ENCODE measurements at regions not wholly inside any gene's neighbourhood (a gene's known extent, or its start where the extent isn't known, plus 50 kb on each side); places are given as distances from the start of the nearest gene placed in this dataset.
A peak's percentile ranks its signal among the peaks of the same experiment; 100 is the strongest.

- no peak for TF ChIP-seq EZH2 (IDR thresholded peaks at IDR 0.05)
- no peak for TF ChIP-seq JUND (IDR thresholded peaks at IDR 0.05)
- TF ChIP-seq ZFX (IDR thresholded peaks at IDR 0.05), result no peak
- TF ChIP-seq CBX3 (IDR thresholded peaks at IDR 0.05; ENCODE audit: low read depth), result no peak
- TF ChIP-seq TCF7L2 (IDR thresholded peaks at IDR 0.05; ENCODE audit: borderline replicate concordance, extremely low read depth, insufficient read depth, insufficient read length), result no peak
- TF ChIP-seq ELF1 (IDR thresholded peaks at IDR 0.05; ENCODE audit: borderline replicate concordance, low read depth), result no peak
Observed at GRCh38 chr7:131108212-131108940, 219.3 kb upstream of the MKLN1 start (continued).

- peaks cover 26 to 47% of the 10 kb centered on the region in 2 experiments for H3K4me1 ChIP-seq (ENCODE audit: control insufficient read depth in 1 of 2, insufficient read depth in 2 of 2, low read length in 2 of 2)
- DNase-seq (ENCODE audit: low read depth, low spot score) (no peak), ATAC-seq (0 out of 2 replicates have a peak, but pooled peaks have one; percentile 0)
Observed at GRCh38 chr7:131109011-131109758, 218.5 kb upstream of the MKLN1 start.

More at GRCh38 chr7:131109011-131109758, 218.5 kb upstream of the MKLN1 start:
- Histone ChIP-seq H3K79me2 (ENCODE audit: insufficient read depth, low read length) (peaks cover 43% of the 10 kb centered on the region), H4K20me1 (ENCODE audit: insufficient read depth) (no peaks in the 10 kb centered on the region), H3K4me2 (ENCODE audit: low read length) (peak overlapping the region; percentile 97), H3K27me3 (ENCODE audit: insufficient read depth, low read length) (no peaks in the 10 kb centered on the region), H2AFZ (ENCODE audit: low read depth, low read length, poor library complexity, severe bottlenecking) (no peak overlapping the region), H3K9me2 (ENCODE audit: insufficient read depth) (no peaks in the 10 kb centered on the region), H3K9me3 (ENCODE audit: control insufficient read depth in 1 of 2, insufficient read depth in 1 of 2, low read depth in 1 of 2, low read length in 2 of 2) (no peaks in the 10 kb centered on the region), H3K9ac (ENCODE audit: low read length) (peak overlapping the region; percentile 93), H3K36me3 (ENCODE audit: control insufficient read depth in 1 of 2, insufficient read depth in 2 of 2, low read length in 2 of 2) (no peaks in the 10 kb centered on the region), H3K4me3 (replicated peaks in 1 of 2; ENCODE audit: low read depth in 1 of 2, low read length in 2 of 2) (peak overlapping the region; percentile 80 to 88), H3K27ac (ENCODE audit: low read depth, low read length) (peak overlapping the region; percentile 87)
- ChIA-PET CTCF (interaction anchor here (0.6 to 1.7 kb wide), 3 partner anchors 79 to 211 kb away, joined by 3 to 5 read pairs (median 3); no protein-coding TSS in a partner anchor), RAD21 (ENCODE audit: low non-redundant PET in 1 of 2, low total read pairs in 2 of 2, uncharacterized antibody in 2 of 2, unreplicated experiment in 2 of 2) (interaction anchor here (0.6 to 1.3 kb wide), 2 partner anchors 212 to 217 kb away, joined by 3 to 4 read pairs; no protein-coding TSS in a partner anchor), POLR2A (interaction anchor here (0.9 to 2.1 kb wide), 3 partner anchors 56 to 218 kb away, joined by 4 to 9 read pairs (median 4); no protein-coding TSS in a partner anchor)
- TF ChIP-seq MAX (IDR thresholded peaks at IDR 0.05) (no peak), JUND (IDR thresholded peaks at IDR 0.05) (no peak), POLR2A (IDR thresholded peaks at IDR 0.05; ENCODE audit: borderline replicate concordance, extremely low read depth, insufficient read depth, insufficient read length) (peak; percentile 30), FOSL1 (IDR thresholded peaks at IDR 0.05; ENCODE audit: low read depth) (no peak)
- intact Hi-C loops (cut with micrococcal nuclease), result loop anchor here (2.0 to 5.0 kb wide), 2 partner anchors 56 to 212 kb away; no protein-coding TSS in a partner anchor
- no TSS peak for BruUV-seq (replicated peaks)
